ENCODE measurements at regions not wholly inside any gene's neighbourhood (a gene's known extent, or its start where the extent isn't known, plus 50 kb on each side); places are given as distances from the start of the nearest gene placed in this dataset.

DNA sequence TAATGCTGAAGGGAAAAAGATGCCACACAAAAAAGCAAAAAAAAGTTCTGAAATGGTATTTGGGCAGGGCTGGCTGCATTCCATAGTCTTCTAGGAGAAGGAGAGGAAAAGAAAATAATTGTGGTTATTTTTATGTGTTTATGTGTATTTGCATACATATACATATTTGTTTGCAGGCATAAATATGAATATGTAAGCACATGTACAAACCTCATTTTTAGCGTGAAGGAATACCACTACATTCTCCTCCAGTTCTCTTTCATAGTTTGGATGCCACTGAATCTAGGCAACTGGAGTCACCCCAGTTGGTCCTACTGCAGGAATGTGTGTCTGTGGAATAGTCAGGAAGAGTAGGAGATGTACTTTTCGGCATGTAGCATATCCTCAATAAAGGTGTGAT is 181.1 kb downstream of the YTHDC2 start:
- TF ChIP-seq, protein P1, sequence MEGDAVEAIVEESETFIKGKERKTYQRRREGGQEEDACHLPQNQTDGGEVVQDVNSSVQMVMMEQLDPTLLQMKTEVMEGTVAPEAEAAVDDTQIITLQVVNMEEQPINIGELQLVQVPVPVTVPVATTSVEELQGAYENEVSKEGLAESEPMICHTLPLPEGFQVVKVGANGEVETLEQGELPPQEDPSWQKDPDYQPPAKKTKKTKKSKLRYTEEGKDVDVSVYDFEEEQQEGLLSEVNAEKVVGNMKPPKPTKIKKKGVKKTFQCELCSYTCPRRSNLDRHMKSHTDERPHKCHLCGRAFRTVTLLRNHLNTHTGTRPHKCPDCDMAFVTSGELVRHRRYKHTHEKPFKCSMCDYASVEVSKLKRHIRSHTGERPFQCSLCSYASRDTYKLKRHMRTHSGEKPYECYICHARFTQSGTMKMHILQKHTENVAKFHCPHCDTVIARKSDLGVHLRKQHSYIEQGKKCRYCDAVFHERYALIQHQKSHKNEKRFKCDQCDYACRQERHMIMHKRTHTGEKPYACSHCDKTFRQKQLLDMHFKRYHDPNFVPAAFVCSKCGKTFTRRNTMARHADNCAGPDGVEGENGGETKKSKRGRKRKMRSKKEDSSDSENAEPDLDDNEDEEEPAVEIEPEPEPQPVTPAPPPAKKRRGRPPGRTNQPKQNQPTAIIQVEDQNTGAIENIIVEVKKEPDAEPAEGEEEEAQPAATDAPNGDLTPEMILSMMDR (IDR thresholded peaks at IDR 0.05; ENCODE audit: low read depth, low read length) = no peak
- TF ChIP-seq EZH2phosphoT487 (IDR thresholded peaks at IDR 0.05; ENCODE audit: low read depth) = no peak
